ENCODE measurements at regions not wholly inside any gene's neighbourhood (a gene's known extent, or its start where the extent isn't known, plus 50 kb on each side); places are given as distances from the start of the nearest gene placed in this dataset.

GRCh38 chr2:234162861-234163260 is 112.4 kb downstream of the SPP2 start:
- TF ChIP-seq CTCF (IDR thresholded peaks at IDR 0.05) (no peak), POLR2A (IDR thresholded peaks at IDR 0.05) (no peak)

Data from lower leg skin (tissue), 3 donors.